ENCODE measurements at regions not wholly inside any gene's neighbourhood (a gene's known extent, or its start where the extent isn't known, plus 50 kb on each side); places are given as distances from the start of the nearest gene placed in this dataset.

DNA sequence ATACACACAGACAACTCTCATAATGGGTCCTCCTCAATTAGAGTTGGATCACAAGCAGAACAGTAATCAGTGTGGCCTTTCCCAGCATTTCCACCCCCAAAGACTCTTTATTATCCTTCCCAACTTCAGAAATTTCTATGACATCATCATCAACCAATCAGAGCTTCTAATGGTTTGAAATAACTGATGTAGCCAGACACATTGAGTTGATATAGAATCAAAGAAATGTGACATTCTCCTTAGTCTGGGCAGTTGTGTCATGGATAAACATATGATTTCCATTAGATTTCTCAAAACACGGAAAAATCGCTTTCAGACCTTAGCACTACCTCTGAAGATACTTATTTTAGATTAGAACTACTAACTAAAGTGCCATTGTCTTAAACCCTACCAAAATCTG is 75.7 kb upstream of the NFIB start:
- Mint-ChIP-seq H3K27ac (no peak overlapping the region), H3K4me1 (peaks cover 0 to 4% of the 10 kb centered on the region in 2 experiments; a peak in 1 of 4 replicates), H3K27me3 (ENCODE audit: low read depth) (no peaks in the 10 kb centered on the region), H3K4me3 (no peak overlapping the region), H3K9me3 (peaks cover 12 to 13% of the 10 kb centered on the region in 2 experiments), H3K36me3 (ENCODE audit: insufficient read depth in 1 of 3, low read depth in 3 of 3) (peaks cover 0 to 19% (median 6%) of the 10 kb centered on the region in 3 experiments; a peak in 4 of 7 replicates)
- WGBS (ENCODE audit: extremely low coverage, insufficient read length, low lambda C conversion rate), result no CpG with 5 or more reads among the region's 2 CpGs
- Histone ChIP-seq H4K8ac (replicated peaks; ENCODE audit: insufficient read length, low read depth, low read length) (no peak overlapping the region), H2BK20ac (ENCODE audit: low read depth, low read length, poor library complexity, severe bottlenecking) (no peak overlapping the region), H2AFZ (ENCODE audit: low read length) (no peak overlapping the region), H3K9ac (ENCODE audit: extremely low read depth, insufficient read length, low read length) (no peak overlapping the region), H4K91ac (ENCODE audit: insufficient read length, low read depth, low read length) (no peak overlapping the region), H3K27ac (ENCODE audit: insufficient read length, low read depth, low read length) (no peak overlapping the region), H4K5ac (ENCODE audit: insufficient read length, low read depth, low read length) (no peak overlapping the region), H2AK5ac (ENCODE audit: insufficient read length, low read length) (no peak overlapping the region), H3K79me1 (ENCODE audit: insufficient read depth, low read depth, low read length, poor library complexity, severe bottlenecking) (no peaks in the 10 kb centered on the region), H2BK5ac (ENCODE audit: insufficient read length, low read length) (no peak overlapping the region), H3K14ac (ENCODE audit: insufficient read depth, low read length) (no peak overlapping the region), H3K79me2 (ENCODE audit: insufficient read depth, low read length) (no peaks in the 10 kb centered on the region), H2BK15ac (ENCODE audit: low read depth, low read length) (no peak overlapping the region), H3K9me3 (ENCODE audit: control insufficient read depth, low read depth, low read length) (no peaks in the 10 kb centered on the region), H3K23ac (ENCODE audit: insufficient read length, low read depth, low read length) (no peak overlapping the region), H3K18ac (ENCODE audit: insufficient read length, low read depth, low read length) (no peak overlapping the region), H3K27me3 (ENCODE audit: insufficient read depth, low read length) (no peaks in the 10 kb centered on the region), H3K4me1 (ENCODE audit: insufficient read depth, low read length) (no peaks in the 10 kb centered on the region), H3K56ac (ENCODE audit: insufficient read length, low read depth, low read length) (no peak overlapping the region), H3K23me2 (ENCODE audit: insufficient read length, low read depth, low read length, poor library complexity, severe bottlenecking) (no peaks in the 10 kb centered on the region), H2BK120ac (ENCODE audit: low read depth, low read length, poor library complexity, severe bottlenecking) (no peak overlapping the region), H3T11ph (ENCODE audit: low read length) (no peak overlapping the region), H3K4me2 (ENCODE audit: insufficient read depth, insufficient read length, low read length) (no peak overlapping the region), H4K20me1 (ENCODE audit: control insufficient read depth, insufficient read depth, insufficient read length) (no peaks in the 10 kb centered on the region), H2BK12ac (ENCODE audit: insufficient read length, low read depth, low read length) (no peak overlapping the region), H3K4ac (ENCODE audit: low read depth, low read length) (no peak overlapping the region)
- TF ChIP-seq, protein P1, sequence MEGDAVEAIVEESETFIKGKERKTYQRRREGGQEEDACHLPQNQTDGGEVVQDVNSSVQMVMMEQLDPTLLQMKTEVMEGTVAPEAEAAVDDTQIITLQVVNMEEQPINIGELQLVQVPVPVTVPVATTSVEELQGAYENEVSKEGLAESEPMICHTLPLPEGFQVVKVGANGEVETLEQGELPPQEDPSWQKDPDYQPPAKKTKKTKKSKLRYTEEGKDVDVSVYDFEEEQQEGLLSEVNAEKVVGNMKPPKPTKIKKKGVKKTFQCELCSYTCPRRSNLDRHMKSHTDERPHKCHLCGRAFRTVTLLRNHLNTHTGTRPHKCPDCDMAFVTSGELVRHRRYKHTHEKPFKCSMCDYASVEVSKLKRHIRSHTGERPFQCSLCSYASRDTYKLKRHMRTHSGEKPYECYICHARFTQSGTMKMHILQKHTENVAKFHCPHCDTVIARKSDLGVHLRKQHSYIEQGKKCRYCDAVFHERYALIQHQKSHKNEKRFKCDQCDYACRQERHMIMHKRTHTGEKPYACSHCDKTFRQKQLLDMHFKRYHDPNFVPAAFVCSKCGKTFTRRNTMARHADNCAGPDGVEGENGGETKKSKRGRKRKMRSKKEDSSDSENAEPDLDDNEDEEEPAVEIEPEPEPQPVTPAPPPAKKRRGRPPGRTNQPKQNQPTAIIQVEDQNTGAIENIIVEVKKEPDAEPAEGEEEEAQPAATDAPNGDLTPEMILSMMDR (conservative IDR thresholded peaks at IDR 0.05), result no peak
- no peak for DNase-seq
